Common myeloid progenitor, CD34-positive (primary cell): ENCODE measurements at regions not wholly inside any gene's neighbourhood (a gene's known extent, or its start where the extent isn't known, plus 50 kb on each side); places are given as distances from the start of the nearest gene placed in this dataset.
A peak's percentile ranks its signal among the peaks of the same experiment; 100 is the strongest.

Source experiments
- CTCF ChIA-PET: fragments of 350-600 bp; sonication (Branson Sonifier 250); formaldehyde crosslinking; loops from one replicate; lab custom pipeline; 2021; ENCODE audit warnings: antibody characterized with exemption; lab: Charles Lee
- POLR2A ChIA-PET: fragments of 350-600 bp; sonication (Branson Sonifier 250); formaldehyde crosslinking; loops from one replicate; lab custom pipeline; 2021; ENCODE audit warnings: antibody characterized with exemption; lab: Charles Lee
- DNase-seq, 3 donors: peaks; one replicate each; pipeline versions ENCODE4 v3.0.0 to v3.0.0-alpha.2; 2013
- H3K27ac ChIP-seq, 2 experiments: 1 replicate in 1 of 2; 2 replicates in 1 of 2; pipeline ENCODE4 v1.7.0; 2013; ENCODE audit warnings: inconsistent platforms in 2 of 2, low read length in 2 of 2, mild to moderate bottlenecking in 2 of 2, low read depth in 1 of 2, moderate library complexity in 1 of 2; ENCODE audit not compliant: severe bottlenecking in 2 of 2, insufficient read depth in 1 of 2, poor library complexity in 1 of 2
- H3K27me3 ChIP-seq, 5 experiments: replicated peaks in 2 of 5; 1 replicate in 3 of 5; 2 replicates in 2 of 5; pipeline versions ENCODE4 v1.6.1 to v1.7.0; 2013; ENCODE audit warnings: low read length in 4 of 5, mild to moderate bottlenecking in 2 of 5, moderate library complexity in 2 of 5, inconsistent platforms in 1 of 5; ENCODE audit not compliant: insufficient read depth in 5 of 5, control insufficient read depth in 4 of 5
- H3K36me3 ChIP-seq, 4 experiments: 1 replicate in 2 of 4; 2 replicates in 2 of 4; pipeline versions ENCODE4 v1.6.1 to v1.7.0; 2013; ENCODE audit warnings: low read length in 3 of 4, control low read depth in 1 of 4, mild to moderate bottlenecking in 1 of 4; ENCODE audit not compliant: control insufficient read depth in 4 of 4, insufficient read depth in 4 of 4
- H3K4me1 ChIP-seq, 4 experiments: 1 replicate in 3 of 4; 2 replicates in 1 of 4; pipeline versions ENCODE4 v1.6.1 to v1.7.1; 2013; ENCODE audit warnings: low read length in 3 of 4, mild to moderate bottlenecking in 3 of 4, control low read depth in 1 of 4, inconsistent platforms in 1 of 4, moderate library complexity in 1 of 4; ENCODE audit not compliant: control insufficient read depth in 4 of 4, insufficient read depth in 4 of 4; ENCODE audit errors: control extremely low read depth in 1 of 4
- H3K4me3 ChIP-seq, 7 experiments: 1 replicate in 4 of 7; 2 replicates in 3 of 7; pipeline versions ENCODE4 v1.5.1 to v1.7.0; 2013; ENCODE audit warnings: mild to moderate bottlenecking in 7 of 7, low read length in 6 of 7, moderate library complexity in 6 of 7, inconsistent platforms in 2 of 7, low read depth in 2 of 7, control low read depth in 1 of 7; ENCODE audit not compliant: insufficient read depth in 4 of 7, control insufficient read depth in 1 of 7; ENCODE audit errors: extremely low read depth in 1 of 7
- H3K9me3 ChIP-seq, 5 experiments: 1 replicate in 4 of 5; 2 replicates in 1 of 5; pipeline versions ENCODE4 v1.6.1 to v1.7.1; 2013; ENCODE audit warnings: low read length in 4 of 5, mild to moderate bottlenecking in 2 of 5, inconsistent platforms in 1 of 5, low read depth in 1 of 5, moderate library complexity in 1 of 5; ENCODE audit not compliant: control insufficient read depth in 4 of 5, insufficient read depth in 2 of 5; ENCODE audit errors: control extremely low read depth in 1 of 5
- WGBS: methylation state at CpG from one replicate; pipeline ENCODE4 v1.1.5; 2013; ENCODE audit not compliant: insufficient coverage; 5-methylcytosine and 5-hydroxymethylcytosine counted together

GRCh38 chr4:171279131-171279530 is 534.1 kb upstream of the GALNTL6 start:
- no peaks in the 10 kb centered on the region for H3K36me3 ChIP-seq
- 100% methylated on average over 2 of the region's 2 CpGs for WGBS
- H3K27ac ChIP-seq: no peak overlapping the region
- ChIA-PET CTCF (no interaction called here), POLR2A (no interaction called here)
- no peak overlapping the region for H3K4me3 ChIP-seq
- no peaks in the 10 kb centered on the region for H3K4me1 ChIP-seq
- no peak for DNase-seq
- no peaks in the 10 kb centered on the region for H3K9me3 ChIP-seq
- H3K27me3 ChIP-seq: no peaks in the 10 kb centered on the region

- WGBS: 96% methylated on average over 5 of the region's 6 CpGs
- H3K4me3 ChIP-seq: no peak overlapping the region
- H3K36me3 ChIP-seq: no peaks in the 10 kb centered on the region
- CTCF ChIA-PET: no interaction called here
- H3K9me3 ChIP-seq: no peaks in the 10 kb centered on the region
- H3K27ac ChIP-seq: no peak overlapping the region
- no peak for DNase-seq
- POLR2A ChIA-PET: no interaction called here
- H3K27me3 ChIP-seq: no peaks in the 10 kb centered on the region
- H3K4me1 ChIP-seq: no peaks in the 10 kb centered on the region
These were observed 546.5 kb upstream of the GALNTL6 start for GRCh38 chr4:171266671-171267070.

- H3K27me3 ChIP-seq: no peaks in the 10 kb centered on the region
- H3K9me3 ChIP-seq: no peaks in the 10 kb centered on the region
- no peak overlapping the region for H3K27ac ChIP-seq
- WGBS: no CpG with 5 or more reads among the region's 1 CpG
- ChIA-PET POLR2A (interaction anchor here (0.7 kb wide), 1 partner anchor 11 kb away, joined by 4 read pairs; no protein-coding TSS in a partner anchor), CTCF (interaction anchor here (0.6 kb wide), 1 partner anchor 9 kb away, joined by 3 read pairs; no protein-coding TSS in a partner anchor)
- no peak overlapping the region for H3K4me3 ChIP-seq
- H3K36me3 ChIP-seq: no peaks in the 10 kb centered on the region
- no peaks in the 10 kb centered on the region for H3K4me1 ChIP-seq
- DNase-seq: no peak
These were observed 547.9 kb upstream of the GALNTL6 start for GRCh38 chr4:171265190-171265818.

- Histone ChIP-seq H3K9me3 (no peaks in the 10 kb centered on the region), H3K4me1 (no peaks in the 10 kb centered on the region), H3K27me3 (no peaks in the 10 kb centered on the region), H3K36me3 (no peaks in the 10 kb centered on the region), H3K4me3 (no peak overlapping the region), H3K27ac (no peak overlapping the region)
- CTCF ChIA-PET: interaction anchor here (1.5 kb wide), 1 partner anchor 9 kb away, joined by 3 read pairs; no protein-coding TSS in a partner anchor
- WGBS: 95% methylated on average over 2 of the region's 3 CpGs
- no peak for DNase-seq
- POLR2A ChIA-PET: no interaction called here
These were observed 557.0 kb upstream of the GALNTL6 start for GRCh38 chr4:171256223-171256622.

- POLR2A ChIA-PET: no interaction called here
- CTCF ChIA-PET: no interaction called here
- Histone ChIP-seq H3K27ac (no peak overlapping the region), H3K36me3 (no peaks in the 10 kb centered on the region), H3K27me3 (no peaks in the 10 kb centered on the region), H3K9me3 (peaks cover 0 to 2% (median 0%) of the 10 kb centered on the region in 5 experiments), H3K4me1 (peaks cover 0 to 3% (median 0%) of the 10 kb centered on the region in 4 experiments), H3K4me3 (no peak overlapping the region)
- no peak for DNase-seq
These were observed 566.3 kb upstream of the GALNTL6 start for GRCh38 chr4:171246948-171247347.

- WGBS: 100% methylated on average over 2 of the region's 2 CpGs
- no peaks in the 10 kb centered on the region for H3K9me3 ChIP-seq
- H3K27me3 ChIP-seq: no peaks in the 10 kb centered on the region
- ChIA-PET CTCF (no interaction called here), POLR2A (no interaction called here)
- H3K4me1 ChIP-seq: peaks cover 0 to 3% (median 0%) of the 10 kb centered on the region in 4 experiments
- no peaks in the 10 kb centered on the region for H3K36me3 ChIP-seq
- no peak overlapping the region for H3K4me3 ChIP-seq
- DNase-seq: no peak
- H3K27ac ChIP-seq: no peak overlapping the region
These were observed 570.4 kb upstream of the GALNTL6 start for GRCh38 chr4:171242831-171243230.

- Histone ChIP-seq H3K9me3 (no peaks in the 10 kb centered on the region), H3K4me3 (no peak overlapping the region), H3K27ac (no peak overlapping the region), H3K4me1 (peaks cover 0 to 3% (median 1%) of the 10 kb centered on the region in 4 experiments), H3K27me3 (no peaks in the 10 kb centered on the region), H3K36me3 (no peaks in the 10 kb centered on the region)
- ChIA-PET POLR2A (no interaction called here), CTCF (no interaction called here)
- peak in 2 of 3 donors; percentile 44 to 45 for DNase-seq
- WGBS: no CpG with 5 or more reads among the region's 1 CpG
These were observed 574.0 kb upstream of the GALNTL6 start for GRCh38 chr4:171239196-171239595.
